ENCODE measurements at regions not wholly inside any gene's neighbourhood (a gene's known extent, or its start where the extent isn't known, plus 50 kb on each side); places are given as distances from the start of the nearest gene placed in this dataset.

- TF ChIP-seq EZH2 (IDR thresholded peaks at IDR 0.05; ENCODE audit: low read length, missing control alignments), result no peak
- no peak for TF ChIP-seq CTCF (conservative IDR thresholded peaks at IDR 0.05 in 1 of 2, IDR thresholded peaks at IDR 0.05 in 1 of 2; ENCODE audit: low read depth in 1 of 2, low read length in 2 of 2)
Observed at GRCh38 chr2:235107640-235107951, 155.8 kb downstream of the SH3BP4 start.

All from fibroblast of lung (primary cell).